Liver (tissue), 3 donors: ENCODE measurements at regions not wholly inside any gene's neighbourhood (a gene's known extent, or its start where the extent isn't known, plus 50 kb on each side); places are given as distances from the start of the nearest gene placed in this dataset.

ENCODE experiments used
- FOXA1 ChIP-seq: IDR thresholded peaks from 2 replicates; pipeline ENCODE4 v1.6.1; 2016; ENCODE audit warnings: antibody characterized with exemption
- FOXA2 ChIP-seq: IDR thresholded peaks from 2 replicates; pipeline ENCODE4 v1.6.1; 2016; ENCODE audit warnings: antibody characterized with exemption
- JUND ChIP-seq, 2 donors: IDR thresholded peaks; 2 replicates each; pipeline ENCODE4 v1.6.1; 2016; ENCODE audit warnings: antibody characterized with exemption in 2 of 2
- RAD21 ChIP-seq, 2 donors: IDR thresholded peaks; 2 replicates each; pipeline ENCODE4 v1.6.1; 2016; ENCODE audit warnings: antibody characterized with exemption in 2 of 2, mild to moderate bottlenecking in 2 of 2
- SP1 ChIP-seq: IDR thresholded peaks from 2 replicates; pipeline ENCODE4 v1.6.1; 2018; ENCODE audit warnings: antibody characterized with exemption, mild to moderate bottlenecking
- TAF1 ChIP-seq: conservative IDR thresholded peaks from 2 replicates; pipeline ENCODE4 v1.6.1; 2016; ENCODE audit warnings: antibody characterized with exemption, mild to moderate bottlenecking
- TF ChIP-seq, protein P1 (sequence below): fragments of 150-350 bp; IDR thresholded peaks from 2 replicates; pipeline ENCODE4 v1.5.1; 2017; ENCODE audit warnings: improper control_type of control experiment, low read depth, low read length; ENCODE audit not compliant: missing input control
- donor health status: healthy.
- donor health status: healthy.

DNA sequence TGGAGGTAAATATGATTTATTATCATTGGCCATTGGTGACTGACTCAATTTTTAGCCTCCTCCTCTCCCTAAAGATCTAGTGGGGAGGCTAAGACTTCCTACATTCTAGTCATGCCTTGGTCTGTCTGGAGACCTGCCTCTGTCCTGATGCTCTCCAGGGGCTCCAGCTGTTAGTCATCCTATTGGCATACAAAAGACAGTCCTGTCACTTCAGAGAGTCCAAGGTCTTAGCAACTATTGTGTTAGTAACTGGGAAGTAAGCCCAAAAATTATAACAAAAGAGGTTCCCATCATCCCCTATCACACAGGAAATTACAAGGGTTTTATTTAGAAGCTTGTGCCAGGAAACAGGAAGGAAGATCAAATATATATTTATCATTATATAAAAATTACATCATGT lies 400.6 kb upstream of the VSTM2A start:
- TF ChIP-seq TAF1 (no peak), FOXA1 (no peak), SP1 (no peak), RAD21 (IDR thresholded peaks at IDR 0.05) (no peak), JUND (IDR thresholded peaks at IDR 0.05) (no peak), FOXA2 (no peak)
- TF ChIP-seq, protein P1, sequence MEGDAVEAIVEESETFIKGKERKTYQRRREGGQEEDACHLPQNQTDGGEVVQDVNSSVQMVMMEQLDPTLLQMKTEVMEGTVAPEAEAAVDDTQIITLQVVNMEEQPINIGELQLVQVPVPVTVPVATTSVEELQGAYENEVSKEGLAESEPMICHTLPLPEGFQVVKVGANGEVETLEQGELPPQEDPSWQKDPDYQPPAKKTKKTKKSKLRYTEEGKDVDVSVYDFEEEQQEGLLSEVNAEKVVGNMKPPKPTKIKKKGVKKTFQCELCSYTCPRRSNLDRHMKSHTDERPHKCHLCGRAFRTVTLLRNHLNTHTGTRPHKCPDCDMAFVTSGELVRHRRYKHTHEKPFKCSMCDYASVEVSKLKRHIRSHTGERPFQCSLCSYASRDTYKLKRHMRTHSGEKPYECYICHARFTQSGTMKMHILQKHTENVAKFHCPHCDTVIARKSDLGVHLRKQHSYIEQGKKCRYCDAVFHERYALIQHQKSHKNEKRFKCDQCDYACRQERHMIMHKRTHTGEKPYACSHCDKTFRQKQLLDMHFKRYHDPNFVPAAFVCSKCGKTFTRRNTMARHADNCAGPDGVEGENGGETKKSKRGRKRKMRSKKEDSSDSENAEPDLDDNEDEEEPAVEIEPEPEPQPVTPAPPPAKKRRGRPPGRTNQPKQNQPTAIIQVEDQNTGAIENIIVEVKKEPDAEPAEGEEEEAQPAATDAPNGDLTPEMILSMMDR: no peak
